Astrocyte of the spinal cord (primary cell): ENCODE measurements at regions not wholly inside any gene's neighbourhood (a gene's known extent, or its start where the extent isn't known, plus 50 kb on each side); places are given as distances from the start of the nearest gene placed in this dataset.
"Not testable (repeated sequence)": the region's sequence is repeated elsewhere in the genome, so short reads cannot be mapped to it uniquely, and the experiment has no call there.

Experiments
- DNase-seq: peaks from one replicate; pipeline ENCODE4 v3.0.0; 2011; ENCODE audit warnings: low read depth, low spot score
- H3K4me3 ChIP-seq: 2 replicates; pipeline ENCODE4 v1.5.1; 2011; ENCODE audit warnings: low read depth, mild to moderate bottlenecking, low read length, moderate library complexity
- CTCF ChIP-seq: IDR thresholded peaks from 2 replicates; pipeline ENCODE4 v1.5.1; 2012; ENCODE audit warnings: low read depth, mild to moderate bottlenecking, low read length, inconsistent platforms
- in situ Hi-C: cut with HindIII; loops from 2 replicates; pipeline ENCODE4 v1.10.0; 2017; ENCODE audit warnings: low sequenced_read_pairs

GRCh38 chr11:87529486-87529885, 491.8 kb downstream of the TMEM135 start:
- in situ Hi-C loops, result no loop called here
- no peak for DNase-seq
- TF ChIP-seq CTCF, result no peak
- H3K4me3 ChIP-seq, result no peak overlapping the region

- no peak for DNase-seq
- H3K4me3 ChIP-seq, result no peak overlapping the region
- in situ Hi-C loops, result no loop called here
- no peak for TF ChIP-seq CTCF
These were observed 491.0 kb downstream of the TMEM135 start for GRCh38 chr11:87528752-87529151.

GRCh38 chr11:87523276-87523675, 485.5 kb downstream of the TMEM135 start:
- no peak for TF ChIP-seq CTCF
- no peak for DNase-seq
- no peak overlapping the region for H3K4me3 ChIP-seq
- in situ Hi-C loops, result no loop called here

- DNase-seq, result no peak
- no peak for TF ChIP-seq CTCF
- in situ Hi-C loops, result no loop called here
- no peak overlapping the region for H3K4me3 ChIP-seq
These were observed 480.5 kb downstream of the TMEM135 start for GRCh38 chr11:87518266-87518665.

GRCh38 chr11:87517351-87517750, 479.6 kb downstream of the TMEM135 start:
- TF ChIP-seq CTCF, result no peak
- DNase-seq, result no peak
- in situ Hi-C loops, result no loop called here
- no peak overlapping the region for H3K4me3 ChIP-seq

- H3K4me3 ChIP-seq, DNase-seq, in situ Hi-C loops: not testable (repeated sequence)
These were observed 470.0 kb downstream of the TMEM135 start for GRCh38 chr11:87507722-87508121.

- in situ Hi-C loops, H3K4me3 ChIP-seq, DNase-seq: not testable (repeated sequence)
These were observed 469.2 kb downstream of the TMEM135 start for GRCh38 chr11:87506946-87507345.

- no peak for DNase-seq
- no peak for TF ChIP-seq CTCF
- in situ Hi-C loops, result no loop called here
- H3K4me3 ChIP-seq, result no peak overlapping the region
These were observed 463.7 kb downstream of the TMEM135 start for GRCh38 chr11:87501388-87501787.

- DNase-seq, in situ Hi-C loops, H3K4me3 ChIP-seq: not testable (repeated sequence)
These were observed 457.2 kb downstream of the TMEM135 start for GRCh38 chr11:87494936-87495335.

- in situ Hi-C loops, H3K4me3 ChIP-seq, DNase-seq: not testable (repeated sequence)
These were observed 456.3 kb downstream of the TMEM135 start for GRCh38 chr11:87494026-87494425.
